Right lobe of liver (tissue), 6 donors: ENCODE measurements at regions not wholly inside any gene's neighbourhood (a gene's known extent, or its start where the extent isn't known, plus 50 kb on each side); places are given as distances from the start of the nearest gene placed in this dataset.

Experiments
- ATAC-seq, 4 donors: fragments of 200-7000 bp; cut with Tn5 transposase; one replicate each; pipeline ENCODE4 v1.9.1; 2020; ENCODE audit warnings: mild to moderate bottlenecking in 4 of 4, moderate library complexity in 4 of 4
- DNase-seq, 3 donors: peaks; one replicate each; pipeline ENCODE4 v3.0.0-alpha.2; 2020
- H3K27ac ChIP-seq, 3 donors: fragments of 200-600 bp; one replicate each; pipeline ENCODE4 v1.8.0; 2022
- H3K27me3 ChIP-seq, 2 donors: fragments of 200-600 bp; one replicate each; pipeline ENCODE4 v1.8.0; 2022
- H3K36me3 ChIP-seq, 4 donors: fragments of 200-600 bp; sonication (generic) in 1 of 4; one replicate each; pipeline versions ENCODE4 v1.5.1 to v1.8.0; 2017 to 2022; ENCODE audit warnings: control low read depth in 1 of 4
- H3K4me1 ChIP-seq, 4 donors: fragments of 200-600 bp; sonication (generic) in 1 of 4; one replicate each; pipeline versions ENCODE4 v1.5.1 to v1.8.0; 2017 to 2022; ENCODE audit warnings: control low read depth in 1 of 4
- H3K4me3 ChIP-seq, 3 donors: fragments of 200-600 bp; one replicate each; pipeline ENCODE4 v1.8.0; 2022
- H3K9me3 ChIP-seq, 4 donors: fragments of 200-600 bp; sonication (generic) in 1 of 4; one replicate each; pipeline versions ENCODE4 v1.5.1 to v1.8.0; 2017 to 2022; ENCODE audit warnings: control low read depth in 1 of 4
- POLR2A ChIP-seq: fragments of 450-650 bp; IDR thresholded peaks from one replicate; pipeline ENCODE4 v1.6.1; 2017; ENCODE audit warnings: antibody characterized with exemption, mild to moderate bottlenecking
- WGBS: methylation state at CpG from one replicate; pipeline ENCODE4 v1.1.6; 2018; ENCODE audit warnings: low coverage, low lambda C conversion rate; ENCODE audit not compliant: insufficient coverage; ENCODE audit errors: missing lambda C conversion rate; 5-methylcytosine and 5-hydroxymethylcytosine counted together
- intact Hi-C, 2 donors: fragments of 100-400 bp; cut with DNase I; formaldehyde crosslinking; loops; one replicate each; pipeline versions ENCODE4 v1.11.2 to v1.14.1; 2022
- TF ChIP-seq, protein P1 (sequence below), 4 donors: fragments of 200-600 bp in 3 of 4; fragments of 450-650 bp in 1 of 4; IDR thresholded peaks; one replicate each; pipeline versions ENCODE4 v1.5.1 to v1.8.0; 2016 to 2022; ENCODE audit warnings: antibody characterized with exemption in 4 of 4, mild to moderate bottlenecking in 2 of 4
- donor health status: DM: no; HTN: yes; CAD: no.
- donor health status: DM: no; HTN: no; CAD: no.
- donor health status: DM: no; HTN: no; CAD: no.
- donor health status: DM: no; HTN: yes; CAD: no.
- donor health status: DM: no; HTN: yes; CAD: no.

DNA sequence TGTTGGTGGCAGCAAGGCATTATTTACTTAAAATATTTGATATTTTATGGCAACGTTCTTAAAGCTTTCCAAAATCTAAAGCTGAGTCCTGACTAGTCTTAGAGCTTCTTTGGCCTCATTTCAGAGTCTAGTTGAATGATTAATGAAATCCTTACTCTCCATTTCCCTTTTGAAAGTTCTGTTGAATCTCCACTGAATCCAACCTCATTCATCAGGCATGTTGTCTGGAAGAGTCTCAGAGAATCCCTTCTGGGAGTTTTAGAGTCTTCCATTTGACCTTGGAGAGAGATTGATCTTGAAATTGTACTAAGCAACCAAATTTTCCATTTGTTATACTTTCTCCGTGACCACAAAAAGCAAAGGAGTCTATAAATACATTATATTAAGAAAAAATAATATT is 198.5 kb upstream of the TMEM196 start:
- H3K36me3 ChIP-seq = no peaks in the 10 kb centered on the region
- no peaks in the 10 kb centered on the region for H3K27me3 ChIP-seq
- TF ChIP-seq, protein P1, sequence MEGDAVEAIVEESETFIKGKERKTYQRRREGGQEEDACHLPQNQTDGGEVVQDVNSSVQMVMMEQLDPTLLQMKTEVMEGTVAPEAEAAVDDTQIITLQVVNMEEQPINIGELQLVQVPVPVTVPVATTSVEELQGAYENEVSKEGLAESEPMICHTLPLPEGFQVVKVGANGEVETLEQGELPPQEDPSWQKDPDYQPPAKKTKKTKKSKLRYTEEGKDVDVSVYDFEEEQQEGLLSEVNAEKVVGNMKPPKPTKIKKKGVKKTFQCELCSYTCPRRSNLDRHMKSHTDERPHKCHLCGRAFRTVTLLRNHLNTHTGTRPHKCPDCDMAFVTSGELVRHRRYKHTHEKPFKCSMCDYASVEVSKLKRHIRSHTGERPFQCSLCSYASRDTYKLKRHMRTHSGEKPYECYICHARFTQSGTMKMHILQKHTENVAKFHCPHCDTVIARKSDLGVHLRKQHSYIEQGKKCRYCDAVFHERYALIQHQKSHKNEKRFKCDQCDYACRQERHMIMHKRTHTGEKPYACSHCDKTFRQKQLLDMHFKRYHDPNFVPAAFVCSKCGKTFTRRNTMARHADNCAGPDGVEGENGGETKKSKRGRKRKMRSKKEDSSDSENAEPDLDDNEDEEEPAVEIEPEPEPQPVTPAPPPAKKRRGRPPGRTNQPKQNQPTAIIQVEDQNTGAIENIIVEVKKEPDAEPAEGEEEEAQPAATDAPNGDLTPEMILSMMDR (IDR thresholded peaks at IDR 0.05) = no peak
- TF ChIP-seq POLR2A = no peak
- ATAC-seq = no peak
- no peak for DNase-seq
- no peak overlapping the region for H3K4me3 ChIP-seq
- no peaks in the 10 kb centered on the region for H3K9me3 ChIP-seq
- no peak overlapping the region for H3K27ac ChIP-seq
- 54% methylated on average over 2 of the region's 2 CpGs for WGBS
- intact Hi-C loops = no loop called here
- peaks cover 0 to 6% (median 0%) of the 10 kb centered on the region in 4 donors for H3K4me1 ChIP-seq

DNA sequence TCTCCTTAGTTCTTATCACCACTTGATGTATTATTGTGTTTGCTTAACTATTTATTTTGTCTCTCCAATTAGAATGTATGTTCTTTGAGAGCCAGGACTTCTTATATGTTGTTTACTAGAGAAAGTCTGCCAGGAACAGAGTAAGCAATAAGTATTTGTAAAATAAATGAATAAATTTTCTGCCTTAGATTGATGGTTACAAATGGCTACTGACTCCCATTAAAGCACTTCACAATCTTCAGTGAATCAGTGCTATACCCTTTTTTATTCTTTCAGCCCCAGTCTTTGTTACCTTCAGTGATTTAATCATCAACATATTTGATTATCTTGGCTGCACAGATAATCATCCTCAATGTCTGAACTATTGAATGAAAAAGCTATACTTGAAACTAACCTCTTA is 197.1 kb upstream of the TMEM196 start:
- Histone ChIP-seq H3K27ac (no peak overlapping the region), H3K36me3 (no peaks in the 10 kb centered on the region), H3K27me3 (no peaks in the 10 kb centered on the region), H3K4me1 (peaks cover 0 to 6% (median 0%) of the 10 kb centered on the region in 4 donors), H3K9me3 (no peaks in the 10 kb centered on the region), H3K4me3 (no peak overlapping the region)
- DNase-seq = no peak
- intact Hi-C loops = no loop called here
- TF ChIP-seq, protein P1 (IDR thresholded peaks at IDR 0.05) = no peak
- TF ChIP-seq POLR2A = no peak
- ATAC-seq = no peak

DNA sequence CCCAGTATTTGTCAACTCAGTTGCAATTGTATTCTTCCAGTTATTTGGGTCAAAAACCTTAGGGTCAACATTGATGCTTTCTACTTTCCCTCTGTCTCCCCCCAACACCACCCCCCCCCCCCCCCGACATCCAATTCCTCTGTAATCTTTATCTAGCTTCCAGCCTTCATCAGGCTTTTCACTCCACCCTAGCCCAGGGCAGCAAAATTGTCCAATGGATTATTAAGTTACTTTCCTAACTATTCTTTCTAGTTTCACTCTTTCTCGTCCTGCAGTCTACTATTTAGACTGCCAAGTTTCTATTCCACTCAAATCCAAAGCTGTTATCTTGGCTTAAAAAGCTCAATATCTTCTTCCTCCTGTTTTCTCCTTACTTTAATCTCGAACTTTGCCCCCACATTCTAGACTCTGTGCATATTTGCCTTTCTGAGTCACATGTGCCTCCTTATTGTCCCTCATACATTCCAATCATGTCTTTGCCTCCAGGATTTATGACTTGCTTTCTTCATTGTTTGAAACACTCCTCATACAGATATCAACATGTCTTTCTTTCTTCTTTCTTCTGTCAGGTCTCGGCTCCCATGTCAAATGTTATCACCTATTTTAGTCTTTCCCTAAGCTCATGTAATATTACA is 196.6 kb upstream of the TMEM196 start:
- TF ChIP-seq, protein P1 (IDR thresholded peaks at IDR 0.05) = no peak
- no peak for TF ChIP-seq POLR2A
- no peak overlapping the region for H3K27ac ChIP-seq
- WGBS = 19% methylated on average over 4 of the region's 4 CpGs
- no peak for ATAC-seq
- H3K36me3 ChIP-seq = no peaks in the 10 kb centered on the region
- H3K27me3 ChIP-seq = no peaks in the 10 kb centered on the region
- no peak for DNase-seq
- intact Hi-C loops = no loop called here
- H3K9me3 ChIP-seq = no peaks in the 10 kb centered on the region
- H3K4me1 ChIP-seq = peaks cover 0 to 6% (median 0%) of the 10 kb centered on the region in 4 donors
- no peak overlapping the region for H3K4me3 ChIP-seq

DNA sequence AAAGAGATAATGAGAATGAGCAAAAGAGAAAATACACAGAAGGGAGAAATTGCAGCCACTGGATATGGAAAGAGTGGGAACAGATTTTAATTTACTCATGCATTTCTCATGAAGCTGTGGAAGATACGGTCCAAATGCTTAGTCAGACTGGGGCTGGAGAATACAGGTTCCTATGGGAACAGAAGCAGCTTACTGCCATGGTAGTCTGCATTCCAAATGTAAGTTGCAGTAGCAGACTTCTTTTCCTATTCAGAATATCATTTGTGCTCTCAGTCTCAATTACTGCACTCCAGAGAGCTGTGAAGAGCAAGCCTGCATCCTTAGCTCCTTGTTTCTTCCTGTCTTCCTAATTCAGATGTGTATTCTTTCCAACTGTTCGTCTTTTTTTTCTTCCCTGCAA is 190.8 kb upstream of the TMEM196 start:
- no peaks in the 10 kb centered on the region for H3K9me3 ChIP-seq
- H3K4me1 ChIP-seq = no peaks in the 10 kb centered on the region
- WGBS = 52% methylated on average over 2 of the region's 2 CpGs
- no peak overlapping the region for H3K4me3 ChIP-seq
- H3K36me3 ChIP-seq = no peaks in the 10 kb centered on the region
- DNase-seq (no peak), ATAC-seq (no peak)
- intact Hi-C loops = no loop called here
- no peak overlapping the region for H3K27ac ChIP-seq
- no peaks in the 10 kb centered on the region for H3K27me3 ChIP-seq
- TF ChIP-seq, protein P1 (IDR thresholded peaks at IDR 0.05) = no peak
- TF ChIP-seq POLR2A = no peak

DNA sequence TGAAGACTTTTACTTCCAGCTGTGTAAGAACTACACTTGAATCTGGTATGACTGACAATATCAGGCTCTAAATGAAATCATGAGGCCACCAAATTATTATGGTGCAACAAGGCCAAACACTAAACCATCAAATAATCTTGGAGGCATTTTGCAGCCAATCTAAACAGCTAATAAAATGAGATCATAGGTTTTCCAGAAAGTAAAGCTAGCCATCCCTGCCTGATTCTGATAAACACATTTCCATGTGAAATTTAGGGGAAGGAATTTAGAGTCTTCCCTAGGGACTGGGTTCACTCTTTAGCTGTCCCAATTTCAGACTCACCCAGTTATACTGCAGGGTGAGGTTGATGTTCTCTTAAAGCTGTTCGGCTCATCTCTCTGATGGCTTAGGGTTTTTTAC is 190.3 kb upstream of the TMEM196 start:
- ATAC-seq = no peak

More for the DNA sequence above, 190.3 kb upstream of the TMEM196 start:
- WGBS = 75% methylated on average over 1 of the region's 1 CpG
- H3K27ac ChIP-seq = no peak overlapping the region
- H3K4me3 ChIP-seq = no peak overlapping the region
- intact Hi-C loops = no loop called here
- H3K4me1 ChIP-seq = no peaks in the 10 kb centered on the region
- no peak for DNase-seq
- H3K36me3 ChIP-seq = no peaks in the 10 kb centered on the region
- TF ChIP-seq POLR2A = no peak
- TF ChIP-seq, protein P1 (IDR thresholded peaks at IDR 0.05) = no peak
- H3K27me3 ChIP-seq = no peaks in the 10 kb centered on the region
- no peaks in the 10 kb centered on the region for H3K9me3 ChIP-seq
